Osteoblast (primary cell): ENCODE measurements at regions not wholly inside any gene's neighbourhood (a gene's known extent, or its start where the extent isn't known, plus 50 kb on each side); places are given as distances from the start of the nearest gene placed in this dataset.

Source experiments
- DNase-seq: peaks from one replicate; pipeline ENCODE4 v3.0.0; 2011; ENCODE audit warnings: low spot score, mixed read lengths; ENCODE audit not compliant: insufficient read length; ENCODE audit errors: missing footprints
- H2AFZ ChIP-seq: 2 replicates; pipeline ENCODE4 v1.6.0; 2011; ENCODE audit warnings: mild to moderate bottlenecking, low read length
- H3K27ac ChIP-seq: 2 replicates; pipeline ENCODE4 v1.5.1; 2011; ENCODE audit warnings: mild to moderate bottlenecking, low read depth, low read length, moderate library complexity
- H3K27me3 ChIP-seq: 2 replicates; pipeline ENCODE4 v1.6.0; 2012; ENCODE audit warnings: mild to moderate bottlenecking, control low read depth, inconsistent platforms, low read length, moderate library complexity; ENCODE audit not compliant: insufficient read depth
- H3K36me3 ChIP-seq: 2 replicates; pipeline ENCODE4 v1.5.1; 2011; ENCODE audit warnings: mild to moderate bottlenecking, low read length, control low read depth, moderate library complexity; ENCODE audit not compliant: insufficient read depth
- H3K4me1 ChIP-seq: 2 replicates; pipeline ENCODE4 v1.5.1; 2011; ENCODE audit warnings: mild to moderate bottlenecking, low read length, control low read depth, moderate library complexity; ENCODE audit not compliant: insufficient read depth
- H3K4me2 ChIP-seq: 2 replicates; pipeline ENCODE4 v1.6.0; 2011; ENCODE audit warnings: mild to moderate bottlenecking, low read length; ENCODE audit not compliant: insufficient read depth
- H3K4me3 ChIP-seq: fragments of 200-600 bp; sonication (generic); 3 replicates; pipeline ENCODE4 v1.5.1; 2012; ENCODE audit warnings: mild to moderate bottlenecking, low read length, inconsistent platforms; ENCODE audit not compliant: insufficient read depth
- H3K79me2 ChIP-seq: 2 replicates; pipeline ENCODE4 v1.6.0; 2012; ENCODE audit warnings: mild to moderate bottlenecking, low read length, control low read depth, inconsistent platforms; ENCODE audit not compliant: insufficient read depth
- H3K9me3 ChIP-seq: 2 replicates; pipeline ENCODE4 v1.5.1; 2011; ENCODE audit warnings: low read depth, low read length, control low read depth
- H4K20me1 ChIP-seq: 2 replicates; pipeline ENCODE4 v1.6.0; 2012; ENCODE audit warnings: mild to moderate bottlenecking, low read length, control low read depth; ENCODE audit not compliant: insufficient read depth
- CTCF ChIP-seq: IDR thresholded peaks from 2 replicates; pipeline ENCODE4 v1.5.1; 2011; ENCODE audit warnings: mild to moderate bottlenecking, low read depth, low read length, moderate library complexity; ENCODE audit errors: extremely low read depth

GRCh38 chr9:79254900-79255650, 316.7 kb upstream of the TLE4 start:
- H3K36me3 ChIP-seq: no peaks in the 10 kb centered on the region
- H3K27me3 ChIP-seq: peaks cover 47% of the 10 kb centered on the region
- no peaks in the 10 kb centered on the region for H3K9me3 ChIP-seq
- peak; percentile 21 for TF ChIP-seq CTCF
- H4K20me1 ChIP-seq: no peaks in the 10 kb centered on the region
- no peak overlapping the region for H3K27ac ChIP-seq
- peaks cover 10% of the 10 kb centered on the region for H3K4me1 ChIP-seq
- H3K79me2 ChIP-seq: no peaks in the 10 kb centered on the region
- H2AFZ ChIP-seq: no peak overlapping the region
- no peak overlapping the region for H3K4me2 ChIP-seq
- H3K4me3 ChIP-seq: no peak overlapping the region
- no peak for DNase-seq

- H3K27ac ChIP-seq: no peak overlapping the region
- H3K4me3 ChIP-seq: no peak overlapping the region
- H2AFZ ChIP-seq: no peak overlapping the region
- no peak for DNase-seq
- peaks cover 10% of the 10 kb centered on the region for H3K4me1 ChIP-seq
- H3K36me3 ChIP-seq: no peaks in the 10 kb centered on the region
- no peaks in the 10 kb centered on the region for H3K9me3 ChIP-seq
- H3K79me2 ChIP-seq: no peaks in the 10 kb centered on the region
- H4K20me1 ChIP-seq: no peaks in the 10 kb centered on the region
- no peak for TF ChIP-seq CTCF
- H3K4me2 ChIP-seq: no peak overlapping the region
- peaks cover 50% of the 10 kb centered on the region for H3K27me3 ChIP-seq
Observed at GRCh38 chr9:79255651-79256260, 316.0 kb upstream of the TLE4 start.

- Histone ChIP-seq H3K4me1 (peaks cover 10% of the 10 kb centered on the region), H3K79me2 (no peaks in the 10 kb centered on the region), H3K4me2 (peak overlapping the region; percentile 82), H3K9me3 (no peaks in the 10 kb centered on the region), H2AFZ (peak overlapping the region; percentile 10), H4K20me1 (no peaks in the 10 kb centered on the region), H3K4me3 (peak overlapping the region; percentile 62), H3K27ac (no peak overlapping the region), H3K27me3 (peaks cover 48% of the 10 kb centered on the region), H3K36me3 (no peaks in the 10 kb centered on the region)
- no peak for TF ChIP-seq CTCF
- no peak for DNase-seq
Observed at GRCh38 chr9:79256691-79257213, 315.0 kb upstream of the TLE4 start.

- Histone ChIP-seq H3K27ac (no peak overlapping the region), H3K4me3 (peak overlapping the region; percentile 62), H3K4me2 (peak overlapping the region; percentile 82), H3K27me3 (peaks cover 48% of the 10 kb centered on the region), H3K79me2 (no peaks in the 10 kb centered on the region), H3K36me3 (no peaks in the 10 kb centered on the region), H4K20me1 (no peaks in the 10 kb centered on the region), H3K9me3 (no peaks in the 10 kb centered on the region), H2AFZ (peak overlapping the region; percentile 8), H3K4me1 (peaks cover 10% of the 10 kb centered on the region)
- DNase-seq: no peak
- TF ChIP-seq CTCF: no peak
Observed at GRCh38 chr9:79257228-79257781, 314.5 kb upstream of the TLE4 start.
